GM18909 (cell line): ENCODE measurements at regions not wholly inside any gene's neighbourhood (a gene's known extent, or its start where the extent isn't known, plus 50 kb on each side); places are given as distances from the start of the nearest gene placed in this dataset.

Experiments
- ATAC-seq: cut with Tn5 transposase; IDR thresholded peaks from one replicate; pipeline ENCODE4 v1.9.1; 2021; ENCODE audit warnings: mild to moderate bottlenecking; ENCODE audit not compliant: unreplicated experiment, poor library complexity

DNA sequence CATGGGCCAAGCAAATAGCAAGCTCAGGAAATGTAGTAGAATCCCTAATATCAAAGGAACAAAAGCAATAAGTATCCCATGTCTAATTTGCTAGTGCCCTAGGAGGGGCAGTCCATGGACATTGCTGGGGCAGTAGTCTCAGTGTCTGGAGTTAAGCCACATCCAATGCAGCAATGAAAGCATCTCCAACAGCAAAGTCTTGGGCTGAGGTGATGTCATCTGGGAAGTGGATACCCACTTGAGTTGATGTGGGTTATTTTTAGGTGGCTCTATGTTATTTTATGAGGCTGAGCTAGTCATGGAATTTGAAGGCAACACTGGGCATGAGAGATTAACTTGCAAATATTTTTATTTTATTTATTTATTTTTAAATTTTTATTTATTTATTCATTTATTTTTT, 540.0 kb downstream of the ETV1 start:
- ATAC-seq: no peak

DNA sequence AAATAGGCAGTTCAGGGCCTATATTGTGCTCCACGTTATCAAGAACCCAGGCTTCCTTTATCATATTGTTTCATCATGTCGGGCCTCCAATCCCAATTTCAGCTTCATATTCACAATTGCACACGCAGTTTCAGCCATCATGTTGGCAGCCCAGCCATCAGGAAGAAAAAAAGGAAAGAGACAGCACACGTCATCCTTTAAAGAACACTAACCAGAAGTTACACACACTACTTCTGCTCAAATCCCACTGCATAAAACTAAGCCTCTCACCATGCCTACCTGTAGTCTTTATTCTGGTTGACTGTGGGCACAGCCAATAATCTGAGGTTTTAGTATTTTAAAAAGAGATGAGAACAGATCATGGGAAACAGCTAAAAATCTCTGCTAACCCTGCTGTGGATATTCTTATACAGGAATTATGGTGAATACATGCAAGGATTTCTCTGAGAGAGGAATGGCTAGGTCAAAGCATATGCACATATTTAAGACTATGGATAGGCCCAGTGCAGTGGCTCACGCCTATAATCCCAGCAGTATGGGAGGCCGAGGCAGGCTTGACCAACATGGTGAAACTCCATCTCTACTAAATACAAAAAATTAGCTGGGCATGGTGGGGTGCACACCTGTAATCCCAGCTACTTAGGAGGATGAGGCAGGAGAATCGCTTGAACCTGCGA, 534.4 kb downstream of the ETV1 start:
- ATAC-seq: no peak

DNA sequence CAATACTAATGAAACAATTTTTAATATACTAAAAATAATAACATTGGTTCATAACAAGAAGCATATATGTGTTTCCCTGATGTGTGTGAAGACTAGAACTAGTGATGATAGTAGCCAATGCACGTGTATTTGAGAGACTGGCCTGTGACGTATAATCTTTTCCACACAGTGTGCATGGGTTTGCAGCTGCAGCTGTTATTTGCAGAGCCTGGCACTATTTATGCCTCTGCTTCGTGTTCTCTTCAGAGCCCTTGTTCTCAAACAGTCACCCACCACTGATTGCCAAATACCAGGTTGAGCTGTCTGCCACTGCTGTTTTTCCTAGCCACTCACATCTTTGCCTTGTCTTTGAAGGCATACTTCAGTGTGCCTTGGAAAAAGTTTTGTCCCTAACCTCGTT, 531.7 kb downstream of the ETV1 start:
- no peak for ATAC-seq

DNA sequence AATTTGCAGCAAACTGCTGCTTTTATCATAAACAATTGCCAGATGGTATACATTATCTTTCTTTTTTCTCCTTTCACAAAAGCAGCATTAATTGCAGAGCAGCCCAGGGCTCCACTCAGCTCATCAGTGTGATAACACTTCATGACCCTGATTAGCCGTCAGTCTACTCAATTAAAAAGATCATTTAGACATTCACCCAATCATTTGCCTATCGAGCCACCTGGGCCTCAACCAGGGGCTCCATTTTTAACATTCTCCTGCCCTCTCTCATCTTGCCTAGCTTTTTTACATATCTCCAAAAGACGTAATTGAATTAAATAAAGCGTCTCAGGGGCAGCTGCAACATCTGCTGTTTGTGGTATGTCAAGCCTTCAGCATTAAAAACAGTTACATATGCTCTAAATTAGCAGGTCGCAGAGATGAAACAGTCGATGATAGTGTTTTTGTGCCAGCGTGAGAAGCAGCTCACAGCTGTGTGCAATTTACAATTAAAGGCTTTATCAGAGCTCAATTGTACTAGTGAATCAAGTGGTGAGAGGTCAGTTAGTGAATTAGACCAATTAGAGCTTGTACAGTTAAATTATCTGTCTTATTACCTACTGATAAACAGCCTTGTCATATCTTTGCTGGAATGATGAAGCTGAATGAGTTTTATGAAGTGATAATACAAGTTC, 522.5 kb downstream of the ETV1 start:
- no peak for ATAC-seq

DNA sequence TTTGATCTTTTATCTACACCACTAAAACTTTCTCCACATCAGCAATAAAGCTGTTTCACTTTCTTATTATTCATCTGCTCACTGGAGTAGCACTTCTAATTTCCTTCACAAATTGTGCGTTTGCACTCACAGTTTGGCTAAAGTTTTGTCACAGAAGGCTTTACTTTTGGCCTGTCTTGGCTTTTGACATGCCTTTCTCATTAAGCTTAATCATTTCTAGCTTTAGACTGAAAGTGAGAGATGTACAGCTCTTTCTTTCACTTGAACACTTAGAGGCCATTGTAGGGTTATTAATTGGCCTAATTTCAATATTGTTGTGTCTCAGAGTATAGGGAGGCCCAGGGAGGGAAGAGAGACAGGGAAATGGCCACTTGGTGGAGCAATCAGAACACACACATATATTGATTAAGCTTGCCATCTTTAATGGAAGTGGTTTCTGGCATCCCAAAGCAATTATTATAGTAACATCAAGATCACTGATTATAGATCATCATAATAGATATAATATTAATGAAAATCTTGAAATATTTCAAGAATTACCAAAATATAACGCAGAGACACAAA, 512.5 kb downstream of the ETV1 start:
- no peak for ATAC-seq

DNA sequence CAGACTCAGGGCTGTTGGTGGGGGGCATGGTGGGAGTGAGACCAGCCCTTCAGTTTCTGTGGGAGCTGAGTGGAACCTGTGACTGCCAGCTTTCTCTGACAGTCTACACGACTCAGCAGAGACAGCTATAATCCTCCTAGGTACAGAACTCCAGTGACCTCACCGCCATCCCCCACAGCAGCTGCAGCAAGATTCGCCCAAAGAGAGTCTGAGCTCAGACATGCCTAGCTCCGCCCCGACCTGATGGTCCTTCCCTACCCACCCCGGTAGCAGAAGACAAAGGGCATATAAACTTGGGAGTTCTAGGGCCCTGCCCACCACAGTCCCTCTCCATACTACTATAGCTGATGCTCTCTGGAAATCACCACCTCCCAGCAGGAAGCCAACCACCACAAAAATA, 500.1 kb downstream of the ETV1 start:
- no peak for ATAC-seq

DNA sequence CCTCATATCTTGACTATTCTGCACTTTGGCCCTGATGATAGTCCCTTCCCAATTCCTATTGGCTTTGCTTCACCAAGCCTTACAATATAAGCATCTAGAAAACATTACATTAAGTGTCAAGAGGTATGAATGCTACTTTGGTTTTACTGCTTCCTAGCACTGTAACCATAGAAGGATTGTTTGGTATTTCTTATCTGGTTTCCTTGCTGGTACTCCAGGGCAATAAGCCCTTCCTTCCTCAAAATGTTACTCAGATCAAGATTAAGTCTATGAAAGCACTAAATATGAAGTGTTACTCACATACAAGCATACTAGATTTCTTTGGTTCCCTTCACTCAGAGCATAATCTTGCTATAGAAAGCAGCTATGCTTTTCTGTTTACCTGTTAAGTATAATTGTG, 492.5 kb downstream of the ETV1 start:
- no peak for ATAC-seq

DNA sequence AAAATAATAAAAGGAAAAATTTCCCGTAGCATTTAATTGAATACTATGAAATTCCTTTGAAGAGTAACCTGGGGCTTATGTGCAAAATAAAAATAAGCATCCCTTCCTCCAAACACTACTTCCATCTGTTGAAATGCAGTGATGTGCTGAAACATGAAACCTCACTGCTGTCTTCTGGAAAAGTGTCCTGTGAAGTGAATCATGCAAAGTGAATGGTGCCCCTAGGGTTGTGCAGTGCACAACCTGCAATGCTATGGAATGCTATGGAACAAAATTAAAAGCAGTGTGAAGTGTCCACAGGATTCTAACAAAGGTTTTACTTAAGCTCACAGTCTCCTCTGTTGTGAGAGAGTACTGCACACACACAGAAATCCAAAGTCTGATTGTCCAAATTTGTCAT, 480.9 kb downstream of the ETV1 start:
- ATAC-seq: no peak

DNA sequence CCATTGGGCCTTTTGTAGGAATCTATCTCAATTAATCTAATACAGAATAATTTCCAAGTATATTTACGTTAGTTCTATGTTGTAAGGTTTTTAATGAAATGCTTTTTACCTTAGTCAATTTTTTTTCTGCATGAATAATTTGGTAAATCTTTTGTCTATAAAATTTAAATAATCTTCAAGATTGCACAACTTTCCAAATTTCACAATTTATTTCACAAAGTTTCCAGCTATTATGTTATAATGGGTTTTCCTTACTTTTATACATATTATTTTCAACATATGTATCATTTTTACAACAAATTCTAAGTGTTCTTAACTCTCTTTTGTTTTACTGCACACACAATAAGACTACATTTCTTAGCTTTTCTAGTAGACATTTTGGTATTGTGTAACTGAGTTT, 470.7 kb downstream of the ETV1 start:
- ATAC-seq: no peak

DNA sequence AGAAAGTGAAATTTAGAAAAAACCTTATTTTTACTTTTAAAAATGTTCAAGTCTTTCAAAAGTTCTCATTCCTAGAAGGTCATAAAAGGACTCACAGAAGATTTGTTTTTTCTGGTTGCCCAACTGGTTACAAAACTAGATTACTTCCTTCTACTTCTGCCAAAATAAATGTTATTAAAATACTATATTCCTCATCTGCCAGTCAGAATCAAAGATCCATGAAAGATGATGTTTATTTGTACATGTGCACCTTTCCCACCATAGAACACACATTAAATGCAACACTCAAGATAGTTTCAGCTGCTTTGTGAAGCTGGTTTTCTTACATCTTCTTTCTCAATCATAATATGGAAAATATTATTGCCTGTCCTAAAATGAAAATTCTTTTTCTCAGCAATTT, 465.4 kb downstream of the ETV1 start:
- no peak for ATAC-seq

DNA sequence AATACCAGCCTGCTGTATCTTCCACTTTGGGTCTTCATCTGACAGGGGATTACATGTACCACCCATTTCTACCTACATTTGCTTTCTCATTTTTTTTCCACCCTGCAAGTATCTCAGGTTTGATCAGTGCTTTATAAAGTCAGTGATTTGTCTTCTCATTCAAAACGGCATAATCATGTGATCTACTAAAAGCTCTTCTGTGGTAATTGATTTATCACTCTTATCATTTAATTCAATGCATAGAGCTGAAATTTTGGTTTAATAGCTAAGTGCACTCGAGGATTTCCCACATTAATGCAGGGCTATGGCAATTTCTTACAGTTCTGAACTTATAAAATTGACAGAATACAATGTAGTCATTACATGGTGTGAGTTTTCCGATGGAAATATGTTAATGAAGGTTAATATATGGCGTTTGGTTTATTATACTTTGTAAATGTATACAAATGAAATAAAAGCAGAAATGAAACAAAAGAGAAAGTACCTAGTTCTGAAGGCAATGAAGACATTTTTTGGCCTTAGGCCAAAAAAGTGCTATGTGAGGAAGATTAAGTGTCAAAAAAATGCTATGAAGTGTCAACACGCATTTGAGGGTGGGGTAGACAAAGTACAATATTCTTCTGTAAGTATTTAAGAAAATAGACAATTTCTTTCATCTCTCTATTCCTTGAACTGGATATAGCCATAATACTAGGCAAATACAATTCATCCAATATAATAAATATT, 457.3 kb downstream of the ETV1 start:
- ATAC-seq: no peak

DNA sequence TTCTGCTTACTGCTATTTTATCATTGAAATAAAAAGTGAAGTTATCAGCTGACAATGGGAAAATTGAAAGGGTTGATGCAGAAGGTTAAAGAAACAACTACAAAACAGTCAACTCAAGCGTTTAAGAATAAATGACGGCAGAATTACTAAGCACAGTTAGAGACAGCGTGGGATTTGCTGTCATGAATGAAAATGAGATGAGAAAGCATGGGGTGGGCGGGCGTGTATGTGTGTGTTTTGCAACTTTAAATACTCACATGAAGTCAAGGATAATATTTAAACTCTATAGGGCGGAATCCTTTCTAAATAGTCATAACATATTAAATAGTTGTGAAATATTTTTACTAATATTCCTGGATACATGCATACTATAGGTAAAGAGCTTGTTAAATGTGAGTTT, 450.8 kb downstream of the ETV1 start:
- ATAC-seq: no peak

DNA sequence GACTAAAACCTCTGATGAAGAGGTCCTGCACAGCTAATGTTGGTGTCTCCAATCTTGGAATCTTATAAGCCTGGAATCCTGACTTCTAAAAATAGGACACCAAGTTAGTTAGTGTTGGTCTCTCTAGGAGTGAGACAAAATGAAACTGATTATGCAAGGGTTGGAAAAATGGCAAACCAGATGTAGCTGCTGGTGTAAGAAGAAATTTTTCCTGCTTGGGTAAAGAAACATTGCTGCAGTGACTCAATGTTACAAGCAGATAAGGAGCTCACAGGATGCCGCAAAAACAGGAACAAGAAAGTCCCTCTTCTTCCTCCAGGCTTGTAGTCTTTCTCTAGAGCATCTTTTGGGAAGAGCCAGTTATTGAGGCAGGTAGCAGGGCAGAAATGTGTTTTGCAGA, 449.0 kb downstream of the ETV1 start:
- ATAC-seq: no peak

DNA sequence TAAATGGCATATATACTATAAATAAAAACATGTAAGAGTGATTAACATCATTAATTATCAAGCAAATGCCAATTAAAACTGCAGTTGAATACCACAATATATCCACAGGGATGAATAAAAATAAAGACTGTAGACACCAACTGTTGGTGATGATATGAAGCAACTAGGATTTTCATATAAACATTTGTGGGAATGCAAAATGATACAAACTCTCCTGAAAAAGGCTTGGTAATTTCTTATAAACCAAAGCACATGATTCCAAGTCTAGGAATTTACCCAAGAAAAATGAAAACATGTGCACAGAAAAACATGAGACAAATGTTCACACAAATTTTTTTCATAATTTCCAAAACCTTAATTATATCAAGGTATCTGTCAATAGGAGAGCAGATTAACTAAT, 448.1 kb downstream of the ETV1 start:
- no peak for ATAC-seq

DNA sequence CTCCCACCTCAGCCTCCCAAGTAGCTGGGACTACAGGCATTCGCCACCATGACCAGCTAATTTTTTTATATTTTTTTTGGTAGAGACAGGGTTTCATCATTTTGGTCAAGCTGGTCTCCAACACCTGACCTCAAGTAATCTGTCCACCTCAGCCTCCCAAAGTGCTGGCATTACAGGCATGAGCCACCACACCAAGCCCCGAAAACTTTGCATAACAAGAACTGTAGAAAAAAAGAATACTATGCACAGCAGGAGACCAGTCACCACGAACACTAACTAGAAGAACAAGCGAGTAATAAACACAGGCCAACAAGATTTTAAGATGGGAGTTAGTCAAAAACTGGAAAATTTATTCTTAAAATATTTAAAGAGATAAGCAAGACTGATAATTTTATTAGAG, 447.0 kb downstream of the ETV1 start:
- no peak for ATAC-seq

DNA sequence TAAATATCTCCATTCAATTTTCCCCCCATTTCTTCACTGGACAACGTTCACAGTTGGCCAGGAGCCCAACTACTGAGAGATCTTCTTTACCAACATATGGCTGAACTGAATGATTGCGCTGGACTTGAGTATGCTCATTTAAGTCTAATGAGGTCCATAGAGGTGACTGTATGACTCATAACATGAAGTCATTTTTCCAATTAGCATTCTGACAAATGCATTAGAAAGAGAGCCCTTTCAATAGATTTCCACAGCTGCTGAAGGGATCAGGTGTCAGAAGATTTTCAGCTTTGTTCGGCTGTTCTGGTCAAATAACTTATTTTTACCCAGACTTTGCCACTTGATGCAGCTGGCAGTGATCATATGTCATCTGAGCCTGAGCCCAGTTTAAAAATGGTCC, 438.0 kb downstream of the ETV1 start:
- no peak for ATAC-seq

DNA sequence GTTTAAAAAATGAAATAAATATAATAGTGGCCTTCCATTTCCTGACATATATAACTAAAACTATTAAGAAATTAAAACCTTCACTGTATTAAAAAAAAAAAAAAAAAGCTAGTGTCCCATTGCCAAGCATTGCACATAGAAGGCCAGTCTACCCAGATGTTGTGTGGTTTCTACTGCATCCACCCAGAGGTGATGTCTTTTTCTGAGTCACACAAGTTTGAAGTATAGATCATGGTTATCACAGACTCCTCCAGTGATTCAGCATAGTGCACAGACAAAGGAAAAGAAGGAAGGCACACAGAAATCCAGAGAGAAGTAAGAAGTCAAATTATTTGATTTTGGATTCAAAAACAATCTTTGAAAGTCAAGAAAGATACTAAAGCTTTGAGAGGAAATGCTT, 429.0 kb downstream of the ETV1 start:
- no peak for ATAC-seq

DNA sequence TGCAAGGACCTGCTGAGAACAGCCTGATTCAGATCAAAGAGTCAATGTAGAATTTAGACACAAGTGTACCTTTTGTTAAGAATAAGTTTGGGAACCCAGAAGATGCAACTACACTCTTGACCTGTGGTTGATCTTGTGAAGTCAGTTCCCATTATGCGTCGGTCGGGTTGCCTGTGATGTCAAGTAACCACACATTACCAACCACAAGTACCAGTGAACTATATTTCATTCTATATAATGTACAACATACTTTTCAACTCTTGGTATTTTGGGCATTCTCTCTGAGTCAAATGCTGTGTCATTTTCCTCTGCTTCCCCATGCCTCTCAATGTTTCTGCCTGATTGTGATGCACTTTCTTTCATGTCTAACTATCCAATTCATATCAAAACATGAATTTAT, 426.2 kb downstream of the ETV1 start:
- no peak for ATAC-seq

DNA sequence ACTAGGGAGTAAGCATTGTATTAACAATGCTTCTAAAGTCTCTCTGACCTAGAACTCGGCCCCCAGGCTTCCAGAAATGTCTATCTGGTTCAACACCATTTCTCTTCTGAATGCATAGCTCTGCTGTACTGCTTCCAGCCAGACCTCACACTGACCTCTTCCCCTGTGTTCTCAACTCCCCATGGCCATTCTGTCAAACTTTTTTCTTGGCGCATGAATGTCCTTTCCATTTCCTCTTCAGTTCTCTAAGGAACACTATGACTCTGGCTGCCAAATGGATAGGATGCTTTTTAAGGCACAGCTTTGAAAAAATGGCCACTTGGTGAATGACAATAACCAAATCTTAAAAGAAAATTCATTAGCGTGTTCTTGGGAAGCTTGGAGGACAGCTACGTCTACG, 425.8 kb downstream of the ETV1 start:
- no peak for ATAC-seq

DNA sequence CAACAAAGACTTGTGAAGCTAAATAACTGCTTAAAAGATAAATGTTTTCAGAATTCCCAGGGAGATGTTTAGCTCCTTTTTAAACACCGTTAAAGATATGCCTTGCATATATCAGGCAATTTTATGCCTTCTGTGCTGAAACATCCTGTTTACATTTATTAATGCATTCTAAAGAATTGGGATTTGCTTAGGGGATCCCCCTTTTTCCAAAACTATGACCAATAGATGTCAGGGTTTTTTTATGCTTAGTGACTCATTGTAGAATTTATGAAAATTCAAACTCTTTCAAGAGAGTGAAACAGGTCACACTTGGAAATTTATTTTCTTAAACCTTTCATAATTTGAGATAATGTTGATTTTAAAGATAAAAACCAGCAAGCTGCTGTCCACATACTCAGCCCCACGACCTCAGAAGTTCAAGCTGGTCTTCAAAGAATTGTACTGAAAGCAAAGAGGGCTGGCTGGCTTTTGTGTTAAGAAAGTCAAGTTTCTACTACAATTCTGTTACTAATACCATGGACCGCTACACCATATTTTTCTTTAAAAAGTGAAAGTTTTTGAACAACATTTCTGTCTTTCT, 411.8 kb downstream of the ETV1 start:
- ATAC-seq: no peak

DNA sequence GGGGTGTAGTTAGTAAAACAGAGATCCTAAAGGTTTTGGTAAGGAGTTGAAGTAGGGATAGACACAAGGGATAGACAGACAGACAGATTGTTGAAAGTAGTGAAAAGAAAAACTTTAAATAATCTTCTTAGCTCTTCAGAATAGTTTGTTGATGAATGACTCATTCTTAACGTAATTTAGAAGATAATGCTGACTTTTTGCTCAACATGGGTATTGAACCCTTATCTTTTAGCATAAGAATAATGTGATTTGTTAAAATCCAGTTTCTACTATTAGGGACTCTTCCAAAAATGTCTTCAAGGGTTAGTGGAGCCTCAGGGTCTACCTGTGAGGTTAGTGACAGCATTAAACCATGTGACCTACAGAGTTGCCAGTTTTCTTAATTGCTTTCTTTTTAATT, 411.2 kb downstream of the ETV1 start:
- ATAC-seq: no peak
